IMR-90 (cell line): ENCODE measurements at regions not wholly inside any gene's neighbourhood (a gene's known extent, or its start where the extent isn't known, plus 50 kb on each side); places are given as distances from the start of the nearest gene placed in this dataset.

ENCODE experiments used
- ATAC-seq: fragments of 200-7000 bp; cut with Tn5 transposase; 2 replicates; pipeline ENCODE4 v1.9.1; 2020; ENCODE audit warnings: low read depth, mild to moderate bottlenecking, moderate library complexity
- BruUV-seq: library from RNA; stranded (reverse); fragments of 400-500 nt; replicated peaks from 2 replicates; lab custom pipeline; 2021; lab: Mats Ljungman, UMichigan
- CTCF ChIA-PET: fragments of 300-600 bp; formaldehyde crosslinking; extraction: SDS; loops from one replicate; lab custom pipeline; 2021; ENCODE audit warnings: antibody characterized with exemption; lab: Yijun Ruan, JAX
- POLR2A ChIA-PET: fragments of 300-600 bp; sonication (Branson Sonifier 250); formaldehyde crosslinking; loops from one replicate; lab custom pipeline; 2022; ENCODE audit warnings: antibody characterized with exemption; ENCODE audit not compliant: unreplicated experiment; lab: Charles Lee
- DNase-seq: peaks from one replicate; pipeline ENCODE4 v3.0.0; 2013
- H2AFZ ChIP-seq: replicated peaks from 2 replicates; pipeline ENCODE3; 2013; ENCODE audit warnings: low read length, mild to moderate bottlenecking; ENCODE audit not compliant: poor library complexity
- H2AK5ac ChIP-seq: 2 replicates; pipeline ENCODE4 v1.6.1; 2013; ENCODE audit warnings: low read depth, low read length, inconsistent platforms
- H2AK9ac ChIP-seq: replicated peaks from 2 replicates; pipeline ENCODE3; 2013; ENCODE audit warnings: mild to moderate bottlenecking, low read depth, low read length, moderate library complexity; ENCODE audit not compliant: poor library complexity
- H2BK120ac ChIP-seq: 2 replicates; pipeline ENCODE4 v1.6.1; 2013; ENCODE audit warnings: low read depth, low read length, inconsistent platforms
- H2BK15ac ChIP-seq: 3 replicates; pipeline ENCODE4 v1.6.1; 2013; ENCODE audit warnings: low read depth, low read length, inconsistent platforms
- H2BK20ac ChIP-seq: 2 replicates; pipeline ENCODE4 v1.6.1; 2013; ENCODE audit warnings: low read depth, mild to moderate bottlenecking, inconsistent platforms, low read length, moderate library complexity
- H2BK5ac ChIP-seq: 2 replicates; pipeline ENCODE4 v1.6.1; 2013; ENCODE audit warnings: mild to moderate bottlenecking, low read depth, low read length, inconsistent platforms; ENCODE audit not compliant: poor library complexity, severe bottlenecking
- H3K14ac ChIP-seq: replicated peaks from 2 replicates; pipeline ENCODE4 v1.6.1; 2013; ENCODE audit warnings: low read depth, low read length, inconsistent platforms
- H3K18ac ChIP-seq: 2 replicates; pipeline ENCODE4 v1.6.1; 2013; ENCODE audit warnings: low read depth, low read length, control low read depth
- H3K23ac ChIP-seq: 2 replicates; pipeline ENCODE4 v1.6.1; 2013; ENCODE audit warnings: low read depth, low read length, inconsistent platforms
- H3K27ac ChIP-seq: 2 replicates; pipeline ENCODE4 v1.5.1; 2013; ENCODE audit warnings: mild to moderate bottlenecking, control low read depth, low read length; ENCODE audit not compliant: insufficient read depth
- H3K27me3 ChIP-seq: 2 replicates; pipeline ENCODE4 v1.6.1; 2013; ENCODE audit warnings: low read length; ENCODE audit not compliant: control insufficient read depth, insufficient read depth
- H3K36me3 ChIP-seq: 2 replicates; pipeline ENCODE4 v1.6.1; 2013; ENCODE audit warnings: low read length, mixed read lengths; ENCODE audit not compliant: control insufficient read depth, insufficient read depth
- H3K4ac ChIP-seq: 2 replicates; pipeline ENCODE4 v1.6.1; 2013; ENCODE audit warnings: low read depth, low read length, inconsistent platforms
- H3K4me1 ChIP-seq: 2 replicates; pipeline ENCODE4 v1.6.1; 2013; ENCODE audit warnings: low read length, mixed read lengths; ENCODE audit not compliant: control insufficient read depth, insufficient read depth
- H3K4me2 ChIP-seq: 2 replicates; pipeline ENCODE4 v1.6.1; 2013; ENCODE audit warnings: low read depth, mild to moderate bottlenecking, control low read depth, low read length, moderate library complexity
- H3K4me3 ChIP-seq: 2 replicates; pipeline ENCODE4 v1.5.1; 2013; ENCODE audit warnings: low read depth, mild to moderate bottlenecking, control low read depth, low read length, moderate library complexity; ENCODE audit not compliant: insufficient read depth
- H3K56ac ChIP-seq: 2 replicates; pipeline ENCODE4 v1.6.1; 2013; ENCODE audit warnings: low read length, inconsistent platforms; ENCODE audit not compliant: insufficient read depth; ENCODE audit errors: extremely low read depth
- H3K79me1 ChIP-seq, 2 experiments: 2 replicates each; pipeline ENCODE4 v1.6.1; 2013; ENCODE audit warnings: low read length in 2 of 2, inconsistent platforms in 1 of 2, low read depth in 1 of 2
- H3K9ac ChIP-seq: 2 replicates; pipeline ENCODE4 v1.6.1; 2013; ENCODE audit warnings: low read depth, low read length, control low read depth
- H3K9me1 ChIP-seq: 2 replicates; pipeline ENCODE4 v1.6.1; 2013; ENCODE audit warnings: low read length, inconsistent platforms; ENCODE audit not compliant: insufficient read depth
- H3K9me3 ChIP-seq: 2 replicates; pipeline ENCODE4 v1.6.1; 2013; ENCODE audit warnings: low read length; ENCODE audit not compliant: control insufficient read depth, insufficient read depth
- H4K20me1 ChIP-seq: 2 replicates; pipeline ENCODE4 v1.6.1; 2013; ENCODE audit warnings: low read length, inconsistent platforms; ENCODE audit not compliant: insufficient read depth
- H4K5ac ChIP-seq: 2 replicates; pipeline ENCODE4 v1.6.1; 2013; ENCODE audit warnings: mild to moderate bottlenecking, low read depth, low read length, control low read depth
- H4K8ac ChIP-seq, 2 experiments: 2 replicates each; pipeline ENCODE4 v1.6.1; 2013; ENCODE audit warnings: low read depth in 2 of 2, low read length in 2 of 2, control low read depth in 1 of 2, inconsistent platforms in 1 of 2
- H4K91ac ChIP-seq: 2 replicates; pipeline ENCODE4 v1.6.1; 2013; ENCODE audit warnings: low read depth, low read length, inconsistent platforms; ENCODE audit not compliant: insufficient read depth
- RAD21 ChIP-seq: IDR thresholded peaks from 2 replicates; pipeline ENCODE4 v1.6.1; 2012; ENCODE audit warnings: low read length, improper control_type of control experiment
- RFX5 ChIP-seq: IDR thresholded peaks from 2 replicates; pipeline ENCODE4 v1.8.0; 2012; ENCODE audit warnings: low read depth, mild to moderate bottlenecking, low read length, moderate library complexity
- whole genome bisulfite sequencing, 2 experiments: methylation state at CpG; one replicate each; pipeline versions ENCODE4 v1.1.5 to v1.1.7; 2013; ENCODE audit warnings: missing lambda C conversion rate in 2 of 2; ENCODE audit not compliant: insufficient read length in 1 of 2; ENCODE audit errors: extremely low coverage in 2 of 2; 5-methylcytosine and 5-hydroxymethylcytosine counted together
- dilution Hi-C: fragments of 300-500 bp; cut with HindIII; formaldehyde crosslinking; loops from one replicate; pipeline ENCODE4 v1.14.3; 2018; ENCODE audit warnings: low sequenced_read_pairs; ENCODE audit not compliant: unreplicated experiment
- in situ Hi-C: fragments of 300-500 bp; cut with MboI; formaldehyde crosslinking; loops from 3 replicates; pipeline ENCODE4 v1.14.3; 2019; ENCODE audit warnings: low sequenced_read_pairs, inconsistent platforms, mixed read lengths
- intact Hi-C: fragments of 100-400 bp; cut with micrococcal nuclease; formaldehyde crosslinking; loops from 2 replicates; pipeline ENCODE4 v1.10.0; 2022

GRCh38 chr14:48814562-48814961 is 771.6 kb downstream of the RPS29 start:
- no peak overlapping the region for H2BK15ac ChIP-seq
- H4K8ac ChIP-seq = no peak overlapping the region
- H3K4ac ChIP-seq = no peak overlapping the region
- no peak overlapping the region for H2AK5ac ChIP-seq
- in situ Hi-C loops (no loop called here), dilution Hi-C loops (no loop called here), intact Hi-C loops (no loop called here)
- no peak overlapping the region for H3K4me3 ChIP-seq
- TF ChIP-seq RAD21 (peak; percentile 26; the same call in 1 of the 2 replicates), RFX5 (no peak)
- H3K27ac ChIP-seq = no peak overlapping the region
- no peaks in the 10 kb centered on the region for H3K79me1 ChIP-seq
- no peak overlapping the region for H2AFZ ChIP-seq
- H3K27me3 ChIP-seq = no peaks in the 10 kb centered on the region
- H3K23ac ChIP-seq = no peak overlapping the region
- no peak overlapping the region for H3K4me2 ChIP-seq
- DNase-seq (no peak), ATAC-seq (no peak)
- H4K91ac ChIP-seq = no peak overlapping the region
- BruUV-seq = no TSS peak
- no peaks in the 10 kb centered on the region for H3K9me3 ChIP-seq
- H3K56ac ChIP-seq = no peak overlapping the region
- no peak overlapping the region for H3K18ac ChIP-seq
- no peaks in the 10 kb centered on the region for H3K36me3 ChIP-seq
- CTCF ChIA-PET = no interaction called here
- POLR2A ChIA-PET = no interaction called here
- H3K9ac ChIP-seq = no peak overlapping the region
- no peak overlapping the region for H2BK20ac ChIP-seq
- no peaks in the 10 kb centered on the region for H4K20me1 ChIP-seq
- no peak overlapping the region for H4K5ac ChIP-seq
- WGBS, 2 experiments = no CpG with 5 or more reads among the region's 2 CpGs
- no peak overlapping the region for H3K14ac ChIP-seq
- H2AK9ac ChIP-seq = no peak overlapping the region
- no peaks in the 10 kb centered on the region for H3K4me1 ChIP-seq
- no peak overlapping the region for H2BK120ac ChIP-seq
- H2BK5ac ChIP-seq = no peak overlapping the region
- no peaks in the 10 kb centered on the region for H3K9me1 ChIP-seq
